ENCODE measurements at regions not wholly inside any gene's neighbourhood (a gene's known extent, or its start where the extent isn't known, plus 50 kb on each side); places are given as distances from the start of the nearest gene placed in this dataset.

DNA sequence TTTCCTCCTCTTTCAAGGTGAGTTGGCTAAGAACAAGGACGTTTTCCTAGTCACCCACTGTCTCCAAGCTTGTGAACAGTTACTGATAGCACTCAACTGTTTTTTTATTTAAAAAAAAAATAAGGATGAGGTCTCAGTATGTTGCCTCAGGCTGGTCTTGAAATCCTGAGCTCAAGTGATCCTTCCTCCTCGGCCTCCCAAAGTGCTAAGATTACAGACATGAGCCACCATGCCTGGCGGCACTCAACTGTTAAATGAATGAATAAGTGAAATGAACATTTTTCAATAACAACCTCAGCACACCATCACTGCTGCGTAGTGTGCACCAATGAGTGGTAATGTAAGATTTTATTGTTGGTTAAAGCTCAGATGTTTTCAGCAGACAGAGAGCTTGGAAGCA, 214.1 kb upstream of the NRIP1 start:
- TF ChIP-seq, protein P1, sequence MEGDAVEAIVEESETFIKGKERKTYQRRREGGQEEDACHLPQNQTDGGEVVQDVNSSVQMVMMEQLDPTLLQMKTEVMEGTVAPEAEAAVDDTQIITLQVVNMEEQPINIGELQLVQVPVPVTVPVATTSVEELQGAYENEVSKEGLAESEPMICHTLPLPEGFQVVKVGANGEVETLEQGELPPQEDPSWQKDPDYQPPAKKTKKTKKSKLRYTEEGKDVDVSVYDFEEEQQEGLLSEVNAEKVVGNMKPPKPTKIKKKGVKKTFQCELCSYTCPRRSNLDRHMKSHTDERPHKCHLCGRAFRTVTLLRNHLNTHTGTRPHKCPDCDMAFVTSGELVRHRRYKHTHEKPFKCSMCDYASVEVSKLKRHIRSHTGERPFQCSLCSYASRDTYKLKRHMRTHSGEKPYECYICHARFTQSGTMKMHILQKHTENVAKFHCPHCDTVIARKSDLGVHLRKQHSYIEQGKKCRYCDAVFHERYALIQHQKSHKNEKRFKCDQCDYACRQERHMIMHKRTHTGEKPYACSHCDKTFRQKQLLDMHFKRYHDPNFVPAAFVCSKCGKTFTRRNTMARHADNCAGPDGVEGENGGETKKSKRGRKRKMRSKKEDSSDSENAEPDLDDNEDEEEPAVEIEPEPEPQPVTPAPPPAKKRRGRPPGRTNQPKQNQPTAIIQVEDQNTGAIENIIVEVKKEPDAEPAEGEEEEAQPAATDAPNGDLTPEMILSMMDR (IDR thresholded peaks at IDR 0.05): no peak
- TF ChIP-seq EP300 (IDR thresholded peaks at IDR 0.05): no peak
